ENCODE measurements at regions not wholly inside any gene's neighbourhood (a gene's known extent, or its start where the extent isn't known, plus 50 kb on each side); places are given as distances from the start of the nearest gene placed in this dataset.
"Not testable (repeated sequence)": the region's sequence is repeated elsewhere in the genome, so short reads cannot be mapped to it uniquely, and the experiment has no call there.

- Mint-ChIP-seq H3K4me3 (no peak overlapping the region), H3K9me3 (ENCODE audit: low read depth) (peaks cover 3% of the 10 kb centered on the region), H3K27ac (no peak overlapping the region), H3K36me3 (no peaks in the 10 kb centered on the region), H3K27me3 (peaks cover under 1% of the 10 kb centered on the region), H3K4me1 (no peaks in the 10 kb centered on the region)
- DNase-seq (no peak), ATAC-seq (no peak)
- CTCF ChIA-PET = no interaction called here
Observed at GRCh38 chr2:15693926-15694588, 102.4 kb downstream of the DDX1 start.

- H3K36me3 Mint-ChIP-seq = no peaks in the 10 kb centered on the region
- peaks cover 5% of the 10 kb centered on the region for H3K9me3 Mint-ChIP-seq (ENCODE audit: low read depth)
- CTCF ChIA-PET = no interaction called here
- no peak overlapping the region for H3K4me3 Mint-ChIP-seq
- H3K4me1 Mint-ChIP-seq = no peaks in the 10 kb centered on the region
- no peaks in the 10 kb centered on the region for H3K27me3 Mint-ChIP-seq
- ATAC-seq (no peak), DNase-seq (no peak)
- no peak overlapping the region for H3K27ac Mint-ChIP-seq
Observed at GRCh38 chr2:15694589-15694986, 102.9 kb downstream of the DDX1 start.

- Mint-ChIP-seq H3K36me3 (no peaks in the 10 kb centered on the region), H3K4me1 (no peaks in the 10 kb centered on the region), H3K4me3 (no peak overlapping the region), H3K27ac (no peak overlapping the region), H3K27me3 (no peaks in the 10 kb centered on the region), H3K9me3 (ENCODE audit: low read depth) (peaks cover 5% of the 10 kb centered on the region)
- ATAC-seq (no peak), DNase-seq (no peak)
- CTCF ChIA-PET = no interaction called here
Observed at GRCh38 chr2:15695582-15696330, 104.1 kb downstream of the DDX1 start.

GRCh38 chr2:15696606-15697170, 105.0 kb downstream of the DDX1 start:
- H3K27ac Mint-ChIP-seq; H3K27me3 Mint-ChIP-seq; H3K4me3 Mint-ChIP-seq; H3K4me1 Mint-ChIP-seq; DNase-seq; H3K9me3 Mint-ChIP-seq (ENCODE audit: low read depth); H3K36me3 Mint-ChIP-seq; ATAC-seq; CTCF ChIA-PET: not testable (repeated sequence)

GRCh38 chr2:15700131-15700530, 108.5 kb downstream of the DDX1 start:
- peaks cover 5% of the 10 kb centered on the region for H3K9me3 Mint-ChIP-seq (ENCODE audit: low read depth)
- H3K36me3 Mint-ChIP-seq = no peaks in the 10 kb centered on the region
- no peak overlapping the region for H3K4me3 Mint-ChIP-seq
- H3K4me1 Mint-ChIP-seq = no peaks in the 10 kb centered on the region
- DNase-seq (no peak), ATAC-seq (no peak)
- H3K27ac Mint-ChIP-seq = no peak overlapping the region
- CTCF ChIA-PET = no interaction called here
- no peaks in the 10 kb centered on the region for H3K27me3 Mint-ChIP-seq

GRCh38 chr2:15700599-15701340, 109.1 kb downstream of the DDX1 start:
- Mint-ChIP-seq H3K27me3 (no peaks in the 10 kb centered on the region), H3K4me1 (no peaks in the 10 kb centered on the region), H3K36me3 (no peaks in the 10 kb centered on the region), H3K27ac (no peak overlapping the region), H3K9me3 (ENCODE audit: low read depth) (peaks cover 5% of the 10 kb centered on the region), H3K4me3 (no peak overlapping the region)
- ATAC-seq = no peak
- CTCF ChIA-PET = no interaction called here
- no peak for DNase-seq

GRCh38 chr2:15701341-15701907, 109.8 kb downstream of the DDX1 start:
- Mint-ChIP-seq H3K4me3 (no peak overlapping the region), H3K27ac (no peak overlapping the region), H3K36me3 (no peaks in the 10 kb centered on the region), H3K27me3 (no peaks in the 10 kb centered on the region), H3K9me3 (ENCODE audit: low read depth) (peaks cover 5% of the 10 kb centered on the region), H3K4me1 (no peaks in the 10 kb centered on the region)
- DNase-seq (no peak), ATAC-seq (no peak)
- CTCF ChIA-PET = no interaction called here

- Mint-ChIP-seq H3K9me3 (ENCODE audit: low read depth) (peaks cover 5% of the 10 kb centered on the region), H3K27ac (no peak overlapping the region), H3K4me3 (no peak overlapping the region), H3K4me1 (no peaks in the 10 kb centered on the region), H3K36me3 (no peaks in the 10 kb centered on the region), H3K27me3 (no peaks in the 10 kb centered on the region)
- no peak for DNase-seq
- ATAC-seq = no peak
- CTCF ChIA-PET = no interaction called here
Observed at GRCh38 chr2:15701991-15702390, 110.3 kb downstream of the DDX1 start.

GRCh38 chr2:15702452-15702851, 110.8 kb downstream of the DDX1 start:
- no peak for ATAC-seq
- Mint-ChIP-seq H3K4me3 (no peak overlapping the region), H3K27ac (no peak overlapping the region), H3K9me3 (ENCODE audit: low read depth) (peaks cover 5% of the 10 kb centered on the region), H3K27me3 (no peaks in the 10 kb centered on the region), H3K4me1 (no peaks in the 10 kb centered on the region), H3K36me3 (no peaks in the 10 kb centered on the region)
- CTCF ChIA-PET = no interaction called here
- DNase-seq = no peak

- Mint-ChIP-seq H3K27ac (no peak overlapping the region), H3K9me3 (ENCODE audit: low read depth) (peaks cover 3% of the 10 kb centered on the region), H3K4me1 (no peaks in the 10 kb centered on the region), H3K36me3 (no peaks in the 10 kb centered on the region), H3K27me3 (no peaks in the 10 kb centered on the region), H3K4me3 (no peak overlapping the region)
- ATAC-seq (no peak), DNase-seq (no peak)
- CTCF ChIA-PET = no interaction called here
Observed at GRCh38 chr2:15703365-15703869, 111.7 kb downstream of the DDX1 start.

- ATAC-seq (no peak), DNase-seq (no peak)
- Mint-ChIP-seq H3K4me3 (no peak overlapping the region), H3K4me1 (no peaks in the 10 kb centered on the region), H3K27ac (no peak overlapping the region), H3K27me3 (no peaks in the 10 kb centered on the region), H3K36me3 (no peaks in the 10 kb centered on the region), H3K9me3 (ENCODE audit: low read depth) (peaks cover 2% of the 10 kb centered on the region)
- CTCF ChIA-PET = no interaction called here
Observed at GRCh38 chr2:15704086-15704787, 112.6 kb downstream of the DDX1 start.

GRCh38 chr2:15704788-15705115, 113.1 kb downstream of the DDX1 start:
- no peak overlapping the region for H3K27ac Mint-ChIP-seq
- no peaks in the 10 kb centered on the region for H3K4me1 Mint-ChIP-seq
- H3K4me3 Mint-ChIP-seq = no peak overlapping the region
- CTCF ChIA-PET = no interaction called here
- H3K27me3 Mint-ChIP-seq = no peaks in the 10 kb centered on the region
- no peak for DNase-seq
- ATAC-seq = no peak
- H3K9me3 Mint-ChIP-seq (ENCODE audit: low read depth) = no peaks in the 10 kb centered on the region
- H3K36me3 Mint-ChIP-seq = no peaks in the 10 kb centered on the region

GRCh38 chr2:15705310-15705709, 113.6 kb downstream of the DDX1 start:
- Mint-ChIP-seq H3K4me1 (no peaks in the 10 kb centered on the region), H3K27me3 (peaks cover 2% of the 10 kb centered on the region), H3K27ac (no peak overlapping the region), H3K36me3 (no peaks in the 10 kb centered on the region), H3K4me3 (no peak overlapping the region), H3K9me3 (ENCODE audit: low read depth) (no peaks in the 10 kb centered on the region)
- DNase-seq (no peak), ATAC-seq (no peak)
- CTCF ChIA-PET = no interaction called here

Data from activated CD8-positive, alpha-beta memory T cell treated with anti-CD3 and anti-CD28 coated beads, Interleukin-2, amount 10 ng/mL, durations not matched to agents 7 days and 5 days (primary cell).